Liver (tissue), 8 donors: ENCODE measurements at regions not wholly inside any gene's neighbourhood (a gene's known extent, or its start where the extent isn't known, plus 50 kb on each side); places are given as distances from the start of the nearest gene placed in this dataset.

Experiments used
- DNase-seq: peaks from one replicate; pipeline ENCODE4 v3.0.0-alpha.2; 2017; ENCODE audit warnings: low spot score
- H3K27ac ChIP-seq, 2 donors: one replicate each; pipeline ENCODE4 v1.7.0; 2013; ENCODE audit warnings: inconsistent platforms in 2 of 2, low read length in 2 of 2, control low read depth in 1 of 2, low read depth in 1 of 2, mild to moderate bottlenecking in 1 of 2
- H3K27me3 ChIP-seq, 4 donors: one replicate each; pipeline versions ENCODE4 v1.6.1 to v1.7.0; 2013; ENCODE audit warnings: low read length in 3 of 4, inconsistent platforms in 1 of 4, mild to moderate bottlenecking in 1 of 4, moderate library complexity in 1 of 4; ENCODE audit not compliant: control insufficient read depth in 4 of 4, insufficient read depth in 4 of 4
- H3K36me3 ChIP-seq, 4 donors: one replicate each; pipeline versions ENCODE4 v1.6.1 to v1.7.0; 2013; ENCODE audit warnings: low read length in 3 of 4, mild to moderate bottlenecking in 3 of 4, low read depth in 1 of 4, moderate library complexity in 1 of 4; ENCODE audit not compliant: control insufficient read depth in 4 of 4, insufficient read depth in 3 of 4
- H3K4me1 ChIP-seq, 4 donors: one replicate each; pipeline versions ENCODE4 v1.6.1 to v1.7.0; 2013; ENCODE audit warnings: low read length in 3 of 4, mild to moderate bottlenecking in 3 of 4, moderate library complexity in 1 of 4; ENCODE audit not compliant: control insufficient read depth in 4 of 4, insufficient read depth in 4 of 4
- H3K4me3 ChIP-seq, 3 donors: one replicate each; pipeline versions ENCODE4 v1.6.1 to v1.7.0; 2013; ENCODE audit warnings: low read length in 3 of 3, control low read depth in 1 of 3, low read depth in 1 of 3, mild to moderate bottlenecking in 1 of 3
- H3K9ac ChIP-seq, 2 donors: one replicate each; pipeline ENCODE4 v1.7.0; 2013; ENCODE audit warnings: low read length in 2 of 2, mild to moderate bottlenecking in 2 of 2, moderate library complexity in 2 of 2, control low read depth in 1 of 2, low read depth in 1 of 2
- H3K9me3 ChIP-seq, 4 donors: one replicate each; pipeline versions ENCODE4 v1.6.1 to v1.7.0; 2013; ENCODE audit warnings: low read length in 3 of 4; ENCODE audit not compliant: control insufficient read depth in 4 of 4
- ATF3 ChIP-seq: IDR thresholded peaks from 2 replicates; pipeline ENCODE4 v1.6.1; 2016; ENCODE audit warnings: antibody characterized with exemption
- CTCF ChIP-seq: fragments of 150-350 bp; IDR thresholded peaks from 2 replicates; pipeline ENCODE4 v1.5.1; 2017; ENCODE audit warnings: improper control_type of control experiment, low read depth, low read length; ENCODE audit not compliant: missing input control
- EGR1 ChIP-seq, 2 donors: IDR thresholded peaks; 2 replicates each; pipeline ENCODE4 v1.6.1; 2016 to 2018; ENCODE audit warnings: antibody characterized with exemption in 2 of 2, low read depth in 2 of 2
- FOXA1 ChIP-seq: IDR thresholded peaks from 2 replicates; pipeline ENCODE4 v1.6.1; 2016; ENCODE audit warnings: antibody characterized with exemption
- FOXA2 ChIP-seq: IDR thresholded peaks from 2 replicates; pipeline ENCODE4 v1.6.1; 2016; ENCODE audit warnings: antibody characterized with exemption
- GABPA ChIP-seq, 2 donors: IDR thresholded peaks in 1 of 2; conservative IDR thresholded peaks in 1 of 2; 2 replicates each; pipeline ENCODE4 v1.6.1; 2016; ENCODE audit warnings: antibody characterized with exemption in 2 of 2, mild to moderate bottlenecking in 1 of 2, moderate library complexity in 1 of 2
- HNF4A ChIP-seq, 2 donors: conservative IDR thresholded peaks; 2 replicates each; pipeline ENCODE4 v1.6.1; 2016; ENCODE audit warnings: antibody characterized with exemption in 2 of 2, mild to moderate bottlenecking in 2 of 2
- HNF4G ChIP-seq: IDR thresholded peaks from 2 replicates; pipeline ENCODE4 v1.6.1; 2016; ENCODE audit warnings: antibody characterized with exemption
- JUND ChIP-seq, 2 donors: IDR thresholded peaks; 2 replicates each; pipeline ENCODE4 v1.6.1; 2016; ENCODE audit warnings: antibody characterized with exemption in 2 of 2
- MAX ChIP-seq: IDR thresholded peaks from 2 replicates; pipeline ENCODE4 v1.6.1; 2016; ENCODE audit warnings: antibody characterized with exemption
- NR2F2 ChIP-seq: IDR thresholded peaks from 2 replicates; pipeline ENCODE4 v1.6.1; 2016; ENCODE audit warnings: antibody characterized with exemption
- RAD21 ChIP-seq, 2 donors: IDR thresholded peaks; 2 replicates each; pipeline ENCODE4 v1.6.1; 2016; ENCODE audit warnings: antibody characterized with exemption in 2 of 2, mild to moderate bottlenecking in 2 of 2
- REST ChIP-seq: IDR thresholded peaks from 2 replicates; pipeline ENCODE4 v1.6.1; 2016; ENCODE audit warnings: antibody characterized with exemption, mild to moderate bottlenecking
- RXRA ChIP-seq, 2 donors: IDR thresholded peaks; 2 replicates each; pipeline ENCODE4 v1.6.1; 2017 to 2018; ENCODE audit warnings: antibody characterized with exemption in 2 of 2, mild to moderate bottlenecking in 1 of 2
- SP1 ChIP-seq: IDR thresholded peaks from 2 replicates; pipeline ENCODE4 v1.6.1; 2018; ENCODE audit warnings: antibody characterized with exemption, mild to moderate bottlenecking
- TAF1 ChIP-seq: conservative IDR thresholded peaks from 2 replicates; pipeline ENCODE4 v1.6.1; 2016; ENCODE audit warnings: antibody characterized with exemption, mild to moderate bottlenecking
- YY1 ChIP-seq: IDR thresholded peaks from 2 replicates; pipeline ENCODE4 v1.6.1; 2016; ENCODE audit warnings: antibody characterized with exemption, mild to moderate bottlenecking
- ZBTB33 ChIP-seq: IDR thresholded peaks from 2 replicates; pipeline ENCODE4 v1.6.1; 2016; ENCODE audit warnings: antibody characterized with exemption
- WGBS: extraction: QIAGEN DNeasy Blood & Tissue Kit; methylation state at CpG from one replicate; pipeline ENCODE4 v1.1.7; 2013; 5-methylcytosine and 5-hydroxymethylcytosine counted together
- donor health status: healthy.
- donor health status: healthy.
- donor health status: healthy.
- donor health status: healthy.
- donor health status: healthy.

- TF ChIP-seq CTCF, result no peak
These were observed 169.6 kb upstream of the GSE1 start (continued) for GRCh38 chr16:85443531-85443930.

GRCh38 chr16:85445064-85445778 is 167.9 kb upstream of the GSE1 start:
- no peak overlapping the region for H3K4me3 ChIP-seq
- no peak for DNase-seq
- H3K27me3 ChIP-seq, result no peaks in the 10 kb centered on the region
- no peak overlapping the region for H3K9ac ChIP-seq
- 87% methylated on average over 27 of the region's 27 CpGs for WGBS
- no peak for TF ChIP-seq TAF1
- no peak for TF ChIP-seq FOXA1
- no peak for TF ChIP-seq ZBTB33
- TF ChIP-seq EGR1 (IDR thresholded peaks at IDR 0.05; ENCODE audit: low read depth in 2 of 2), result no peak
- TF ChIP-seq RAD21 (IDR thresholded peaks at IDR 0.05), result no peak
- no peak for TF ChIP-seq HNF4G
- TF ChIP-seq MAX, result no peak
- no peak for TF ChIP-seq JUND (IDR thresholded peaks at IDR 0.05)
- no peak for TF ChIP-seq HNF4A (conservative IDR thresholded peaks at IDR 0.05)
- TF ChIP-seq ATF3, result no peak
- no peak for TF ChIP-seq RXRA (IDR thresholded peaks at IDR 0.05)
- no peak for TF ChIP-seq YY1
- TF ChIP-seq SP1, result no peak
- no peak for TF ChIP-seq NR2F2
- TF ChIP-seq FOXA2, result no peak
- no peak for TF ChIP-seq GABPA (IDR thresholded peaks at IDR 0.05 in 1 of 2, conservative IDR thresholded peaks at IDR 0.05 in 1 of 2)
- H3K9me3 ChIP-seq, result no peaks in the 10 kb centered on the region
- no peak overlapping the region for H3K27ac ChIP-seq
- no peaks in the 10 kb centered on the region for H3K36me3 ChIP-seq
- peaks cover 17 to 45% (median 33%) of the 10 kb centered on the region in 4 donors for H3K4me1 ChIP-seq

GRCh38 chr16:85445779-85446222 is 167.3 kb upstream of the GSE1 start:
- Histone ChIP-seq H3K4me1 (peaks cover 17 to 45% (median 33%) of the 10 kb centered on the region in 4 donors), H3K4me3 (no peak overlapping the region), H3K27ac (no peak overlapping the region), H3K9me3 (no peaks in the 10 kb centered on the region), H3K36me3 (no peaks in the 10 kb centered on the region), H3K9ac (no peak overlapping the region), H3K27me3 (no peaks in the 10 kb centered on the region)
- no peak for DNase-seq
- 75% methylated on average over 14 of the region's 14 CpGs for WGBS
- TF ChIP-seq REST (no peak), HNF4A (conservative IDR thresholded peaks at IDR 0.05) (no peak), EGR1 (IDR thresholded peaks at IDR 0.05; ENCODE audit: low read depth in 2 of 2) (no peak), HNF4G (no peak), TAF1 (no peak)
